ENCODE measurements at regions not wholly inside any gene's neighbourhood (a gene's known extent, or its start where the extent isn't known, plus 50 kb on each side); places are given as distances from the start of the nearest gene placed in this dataset.

DNA sequence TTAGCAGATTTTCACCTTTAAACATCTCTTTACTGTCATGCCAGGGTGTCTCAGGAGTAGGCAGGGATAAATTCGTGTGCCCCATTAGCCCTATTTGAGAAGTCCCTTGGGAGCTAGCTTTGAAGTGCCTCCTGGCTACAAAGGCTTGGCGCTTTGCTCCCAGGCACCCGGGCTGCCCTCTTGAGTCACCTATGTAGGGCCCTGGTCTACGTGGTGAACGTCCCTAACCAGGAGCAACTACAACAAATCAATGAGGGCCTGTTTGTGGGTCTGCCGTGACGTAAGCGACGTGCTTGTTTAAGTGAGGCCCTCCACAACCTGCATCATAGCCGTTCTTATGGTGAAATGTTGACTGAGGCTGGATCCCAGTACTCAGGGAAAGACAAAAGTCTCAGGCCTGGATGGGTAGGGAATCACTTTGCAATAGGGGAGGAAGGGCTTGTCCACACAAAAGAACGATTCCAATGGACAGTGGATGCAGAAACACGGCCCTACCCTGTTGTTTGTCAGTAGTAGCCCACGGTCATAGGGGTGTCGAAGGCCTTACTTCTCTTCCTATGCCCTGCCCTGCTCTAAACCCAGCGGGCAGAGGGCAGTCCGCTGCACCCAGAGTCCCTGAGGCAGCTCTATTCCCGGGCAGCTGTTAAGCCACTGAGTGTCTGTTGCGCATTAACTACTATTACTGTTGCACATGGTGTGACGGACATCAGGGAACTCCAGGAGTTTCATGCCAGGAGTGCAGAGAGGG lies 93.9 kb downstream of the INHBB start:
- DNase-seq (ENCODE audit: low spot score in 2 of 2): no peak
- H3K36me3 ChIP-seq (replicated peaks): no peaks in the 10 kb centered on the region
- in situ Hi-C loops (cut with MboI; ENCODE audit: low sequenced_read_pairs): no loop called here
- H3K9me3 ChIP-seq: no peaks in the 10 kb centered on the region
- no peaks in the 10 kb centered on the region for H3K27me3 ChIP-seq (ENCODE audit: low read depth)
- H3K4me1 ChIP-seq: no peaks in the 10 kb centered on the region
- H3K4me3 ChIP-seq: no peak overlapping the region

DNA sequence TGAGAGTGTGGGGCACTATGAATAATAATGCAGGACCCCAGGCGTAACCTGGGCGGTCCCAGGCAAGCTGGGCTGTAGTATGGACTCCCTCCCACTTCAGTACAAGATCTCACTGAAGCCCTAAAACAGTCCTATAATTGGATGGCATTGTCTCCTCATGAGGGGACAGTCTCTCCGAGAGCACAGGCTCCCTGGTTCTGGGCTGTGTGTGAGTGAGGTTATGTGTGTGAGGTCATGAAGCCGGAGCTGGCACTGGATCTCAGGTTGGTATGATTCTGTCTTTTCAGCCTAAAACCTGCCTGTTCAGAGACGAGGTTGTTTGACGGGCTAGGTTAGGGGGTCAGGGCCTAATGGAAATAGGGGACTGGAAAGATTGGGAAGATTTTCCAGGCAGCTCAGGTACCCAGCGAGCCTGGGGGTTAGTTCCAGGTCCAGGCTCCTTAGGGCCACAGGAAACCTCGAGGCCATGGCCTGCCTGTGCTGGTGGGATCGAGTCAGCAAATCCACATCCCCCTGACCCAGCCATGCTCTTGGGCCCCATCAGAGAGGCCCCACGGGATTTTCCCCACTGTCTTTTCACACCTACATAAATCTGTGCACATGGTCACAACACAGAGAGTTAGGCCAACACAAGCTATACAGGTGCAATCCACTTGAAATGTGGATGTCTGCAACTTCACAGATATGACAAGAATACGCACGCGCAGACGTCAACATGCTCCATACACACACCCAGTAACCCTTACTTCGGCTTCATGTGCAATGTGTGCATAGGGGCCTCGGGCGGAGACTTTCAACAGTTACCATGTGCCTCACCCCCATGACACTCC lies 94.8 kb downstream of the INHBB start:
- DNase-seq (ENCODE audit: low spot score in 2 of 2): no peak
- H3K4me3 ChIP-seq: no peak overlapping the region
- H3K36me3 ChIP-seq (replicated peaks): no peaks in the 10 kb centered on the region
- H3K27me3 ChIP-seq (ENCODE audit: low read depth): no peaks in the 10 kb centered on the region
- no peaks in the 10 kb centered on the region for H3K4me1 ChIP-seq
- in situ Hi-C loops (cut with MboI; ENCODE audit: low sequenced_read_pairs): no loop called here
- no peaks in the 10 kb centered on the region for H3K9me3 ChIP-seq

DNA sequence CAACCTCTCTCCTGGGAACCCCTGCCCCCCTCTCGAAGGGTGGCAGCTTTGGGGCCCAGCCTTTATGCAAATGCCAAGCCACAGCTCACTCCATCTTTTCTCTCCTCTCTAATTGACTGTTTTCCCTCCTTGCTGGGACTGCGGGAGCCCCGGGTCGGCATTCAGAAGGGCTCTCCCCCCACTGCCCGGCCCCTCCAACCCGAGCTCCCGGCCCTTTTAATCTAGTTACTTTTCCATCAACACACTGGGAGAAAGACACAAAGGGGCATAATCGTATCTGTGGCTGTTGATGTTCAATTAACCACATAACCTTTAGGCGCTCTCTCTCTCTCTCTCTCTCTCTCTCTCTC lies 95.4 kb downstream of the INHBB start:
- Histone ChIP-seq H3K9me3 (no peaks in the 10 kb centered on the region), H3K4me1 (no peaks in the 10 kb centered on the region), H3K27me3 (ENCODE audit: low read depth) (no peaks in the 10 kb centered on the region), H3K36me3 (replicated peaks) (no peaks in the 10 kb centered on the region), H3K4me3 (no peak overlapping the region)
- no peak for DNase-seq (ENCODE audit: low spot score in 2 of 2)
- in situ Hi-C loops (cut with MboI; ENCODE audit: low sequenced_read_pairs): no loop called here

DNA sequence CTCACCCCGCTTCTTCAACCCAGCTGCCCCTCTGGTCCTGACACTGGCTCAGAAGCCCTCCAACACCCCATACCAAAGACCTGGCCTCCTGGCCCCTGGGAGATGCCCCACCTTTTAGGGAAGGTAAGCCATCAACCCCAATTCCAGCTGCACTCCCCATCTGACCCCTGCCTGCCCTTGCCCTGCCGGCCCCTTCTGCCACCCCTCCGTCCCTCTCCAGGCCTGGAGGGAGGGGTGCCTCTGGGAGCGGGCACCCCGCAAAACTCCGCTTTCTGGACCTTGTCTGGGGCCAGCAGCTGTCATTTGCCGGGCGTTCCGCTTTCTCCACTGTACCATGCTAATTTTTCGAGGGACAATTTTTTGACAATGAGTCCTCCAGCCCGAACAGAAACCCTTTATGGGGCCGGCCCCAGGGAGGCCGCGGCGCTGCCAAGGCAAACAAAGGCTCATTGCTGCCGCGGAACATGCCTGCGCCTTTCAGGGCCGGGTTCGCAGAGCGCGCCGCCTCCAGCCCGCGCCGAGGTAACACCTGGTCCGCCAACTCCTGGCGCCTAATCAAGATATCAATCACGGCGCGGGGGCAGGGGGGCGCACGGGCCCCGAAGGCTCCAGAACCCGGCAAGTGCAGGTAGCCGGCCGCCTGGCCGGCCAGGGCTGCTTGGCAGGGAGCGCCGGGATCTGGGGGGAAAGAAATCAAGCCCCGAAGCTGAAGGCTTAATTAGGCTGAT lies 96.0 kb downstream of the INHBB start:
- no peaks in the 10 kb centered on the region for H3K36me3 ChIP-seq (replicated peaks)
- DNase-seq (ENCODE audit: low spot score in 2 of 2): peak in 1 of 2 experiments; percentile 32
- in situ Hi-C loops (cut with MboI; ENCODE audit: low sequenced_read_pairs): no loop called here
- H3K9me3 ChIP-seq: no peaks in the 10 kb centered on the region
- no peaks in the 10 kb centered on the region for H3K27me3 ChIP-seq (ENCODE audit: low read depth)
- no peak overlapping the region for H3K4me3 ChIP-seq
- H3K4me1 ChIP-seq: no peaks in the 10 kb centered on the region

DNA sequence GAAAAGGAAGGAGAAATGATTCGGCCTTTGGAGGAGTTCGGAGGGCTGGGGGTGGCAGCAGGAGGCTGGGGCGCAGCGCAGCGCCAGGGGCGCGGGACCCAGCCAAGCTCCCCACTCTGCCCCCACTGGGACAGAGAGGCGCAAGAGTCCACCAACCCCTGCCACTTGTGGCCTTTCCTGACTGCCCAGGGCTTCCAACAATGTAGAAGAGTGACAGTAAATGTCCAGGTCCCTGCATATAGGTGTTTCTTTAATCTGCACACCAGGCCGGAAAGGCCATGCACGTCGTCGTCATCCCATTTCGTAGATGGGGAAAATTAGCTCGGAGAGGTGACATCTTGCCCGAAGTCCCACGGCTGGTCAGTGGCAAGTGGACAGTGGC lies 96.6 kb downstream of the INHBB start:
- Histone ChIP-seq H3K4me3 (no peak overlapping the region), H3K27me3 (ENCODE audit: low read depth) (no peaks in the 10 kb centered on the region)

DNA sequence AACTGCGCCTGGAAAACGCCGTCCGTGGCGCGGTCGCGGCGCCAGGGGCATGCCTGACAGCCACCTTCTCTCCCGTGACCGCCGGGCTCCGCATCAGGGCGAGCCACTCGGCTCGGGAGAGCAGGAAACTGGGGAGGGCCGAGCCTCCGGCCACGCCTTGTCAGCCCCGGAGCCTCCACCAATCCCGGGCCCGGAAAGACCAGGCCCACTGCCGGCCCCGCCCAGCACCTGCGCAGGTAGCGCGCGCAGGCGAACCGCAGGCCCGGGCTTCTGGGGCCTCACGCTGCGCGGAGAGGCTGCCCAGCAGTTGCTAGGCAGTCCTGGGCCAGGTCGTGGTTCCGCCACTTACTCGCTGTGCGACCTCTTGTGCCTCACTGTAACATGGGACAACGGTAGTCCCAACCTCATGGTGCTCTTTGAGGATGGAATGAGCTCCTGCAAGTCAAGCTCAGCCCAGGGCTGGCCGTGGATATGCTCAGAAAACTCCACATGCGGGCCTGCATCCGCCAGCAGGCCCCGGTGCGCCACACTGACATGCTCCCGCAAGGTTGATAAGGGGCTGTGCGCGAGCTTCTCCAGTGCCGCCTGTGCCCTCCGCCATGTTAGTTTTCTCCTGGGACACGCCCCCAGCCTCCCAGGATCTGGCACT lies 97.1 kb downstream of the INHBB start:
- Histone ChIP-seq H3K4me1 (no peaks in the 10 kb centered on the region), H3K4me3 (no peak overlapping the region), H3K9me3 (no peaks in the 10 kb centered on the region), H3K27me3 (ENCODE audit: low read depth) (no peaks in the 10 kb centered on the region), H3K36me3 (replicated peaks) (no peaks in the 10 kb centered on the region)
- in situ Hi-C loops (cut with MboI; ENCODE audit: low sequenced_read_pairs): no loop called here
- DNase-seq (ENCODE audit: low spot score in 2 of 2): no peak

More for the DNA sequence above, 96.6 kb downstream of the INHBB start:
- H3K36me3 ChIP-seq (replicated peaks): no peaks in the 10 kb centered on the region
- no peaks in the 10 kb centered on the region for H3K9me3 ChIP-seq
- no peaks in the 10 kb centered on the region for H3K4me1 ChIP-seq
- DNase-seq (ENCODE audit: low spot score in 2 of 2): no peak
- in situ Hi-C loops (cut with MboI; ENCODE audit: low sequenced_read_pairs): no loop called here

DNA sequence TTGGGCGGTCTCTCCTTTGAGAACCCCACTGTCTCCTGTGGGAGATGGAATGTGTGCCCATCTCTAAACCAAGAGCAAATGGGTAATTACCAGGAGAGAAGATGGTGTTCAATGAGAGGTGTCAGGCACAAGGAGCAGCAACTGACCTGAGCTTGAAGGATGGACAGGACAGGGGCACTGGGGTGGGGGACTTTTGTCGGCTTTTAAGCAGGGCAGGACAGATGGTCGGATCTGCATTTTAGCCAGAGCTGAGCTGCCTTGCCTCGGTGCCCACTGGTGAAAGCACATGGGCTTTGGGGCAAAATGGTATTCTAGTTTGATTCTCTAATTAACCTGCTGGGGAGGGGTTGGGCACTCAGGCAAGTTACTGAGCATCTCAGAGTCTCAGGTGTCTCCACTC lies 98.0 kb downstream of the INHBB start:
- no peak for DNase-seq (ENCODE audit: low spot score in 2 of 2)
- no peaks in the 10 kb centered on the region for H3K27me3 ChIP-seq (ENCODE audit: low read depth)
- H3K36me3 ChIP-seq (replicated peaks): no peaks in the 10 kb centered on the region
- H3K4me1 ChIP-seq: no peaks in the 10 kb centered on the region
- in situ Hi-C loops (cut with MboI; ENCODE audit: low sequenced_read_pairs): no loop called here
- no peak overlapping the region for H3K4me3 ChIP-seq
- no peaks in the 10 kb centered on the region for H3K9me3 ChIP-seq

DNA sequence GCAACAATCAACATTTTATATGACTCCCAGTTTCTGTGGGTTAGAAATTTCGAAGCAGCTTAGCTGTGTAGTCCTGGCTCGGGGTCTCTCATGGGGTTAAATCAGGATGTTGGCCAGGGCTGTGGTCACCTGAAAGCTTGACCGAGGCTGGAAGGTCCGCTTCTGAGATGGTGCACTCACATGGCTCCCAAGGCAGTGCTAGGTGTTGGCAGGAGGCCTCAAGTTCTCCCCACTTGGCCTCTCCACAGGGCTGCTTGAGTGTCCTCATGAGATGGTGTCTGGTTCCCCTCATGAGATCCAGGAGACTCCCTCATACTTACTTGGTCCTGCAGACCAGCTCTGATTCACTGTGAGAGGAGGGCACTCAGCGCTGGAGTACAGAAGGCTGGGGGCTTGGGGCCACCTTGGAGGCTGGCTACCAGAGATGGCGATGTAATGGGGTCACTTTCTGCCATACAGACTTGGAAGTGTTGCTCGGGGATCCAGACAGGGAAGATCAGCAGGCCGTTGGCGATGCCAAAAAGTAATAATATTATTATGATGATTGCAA lies 98.8 kb downstream of the INHBB start:
- no peaks in the 10 kb centered on the region for H3K36me3 ChIP-seq (replicated peaks)
- H3K9me3 ChIP-seq: no peaks in the 10 kb centered on the region
- DNase-seq (ENCODE audit: low spot score in 2 of 2): no peak
- H3K4me1 ChIP-seq: no peaks in the 10 kb centered on the region
- no peaks in the 10 kb centered on the region for H3K27me3 ChIP-seq (ENCODE audit: low read depth)
- in situ Hi-C loops (cut with MboI; ENCODE audit: low sequenced_read_pairs): no loop called here
- H3K4me3 ChIP-seq: no peak overlapping the region

DNA sequence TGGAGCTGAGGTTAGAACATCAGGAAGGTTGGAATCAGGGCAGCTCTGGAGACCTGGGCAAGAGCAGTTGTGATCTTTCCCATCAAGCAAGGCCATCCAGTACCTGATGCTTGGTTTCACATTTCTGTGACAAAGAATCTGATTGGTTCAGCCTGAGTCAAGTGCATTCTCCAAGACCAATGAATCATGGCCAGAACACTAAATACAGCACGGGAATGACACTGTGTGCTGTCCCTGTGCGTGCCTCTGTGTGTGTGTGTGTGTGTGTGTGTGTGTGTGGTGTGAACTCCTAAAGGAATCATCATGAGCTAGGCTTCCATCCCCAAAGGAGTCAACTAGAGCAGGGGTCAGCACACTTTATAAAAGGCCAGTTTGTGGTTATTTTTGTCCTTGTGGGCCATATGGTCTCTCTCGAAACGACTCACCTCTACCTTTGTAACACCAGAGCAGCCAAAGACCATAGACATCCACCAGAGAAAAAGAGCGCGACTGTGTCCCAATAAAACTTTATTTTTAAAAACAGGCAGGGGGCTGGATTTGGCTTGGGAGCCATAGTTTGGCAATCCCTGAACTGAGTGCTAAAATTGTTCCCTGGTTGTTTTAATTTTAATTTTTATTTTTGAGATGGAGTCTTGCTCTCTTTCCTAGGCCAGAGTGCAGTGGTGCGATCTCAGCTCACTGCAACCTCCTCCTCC lies 99.7 kb downstream of the INHBB start:
- in situ Hi-C loops (cut with MboI; ENCODE audit: low sequenced_read_pairs): no loop called here
- no peaks in the 10 kb centered on the region for H3K36me3 ChIP-seq (replicated peaks)
- H3K27me3 ChIP-seq (ENCODE audit: low read depth): no peaks in the 10 kb centered on the region
- H3K4me1 ChIP-seq: no peaks in the 10 kb centered on the region
- no peak overlapping the region for H3K4me3 ChIP-seq
- no peaks in the 10 kb centered on the region for H3K9me3 ChIP-seq
- DNase-seq (ENCODE audit: low spot score in 2 of 2): no peak

DNA sequence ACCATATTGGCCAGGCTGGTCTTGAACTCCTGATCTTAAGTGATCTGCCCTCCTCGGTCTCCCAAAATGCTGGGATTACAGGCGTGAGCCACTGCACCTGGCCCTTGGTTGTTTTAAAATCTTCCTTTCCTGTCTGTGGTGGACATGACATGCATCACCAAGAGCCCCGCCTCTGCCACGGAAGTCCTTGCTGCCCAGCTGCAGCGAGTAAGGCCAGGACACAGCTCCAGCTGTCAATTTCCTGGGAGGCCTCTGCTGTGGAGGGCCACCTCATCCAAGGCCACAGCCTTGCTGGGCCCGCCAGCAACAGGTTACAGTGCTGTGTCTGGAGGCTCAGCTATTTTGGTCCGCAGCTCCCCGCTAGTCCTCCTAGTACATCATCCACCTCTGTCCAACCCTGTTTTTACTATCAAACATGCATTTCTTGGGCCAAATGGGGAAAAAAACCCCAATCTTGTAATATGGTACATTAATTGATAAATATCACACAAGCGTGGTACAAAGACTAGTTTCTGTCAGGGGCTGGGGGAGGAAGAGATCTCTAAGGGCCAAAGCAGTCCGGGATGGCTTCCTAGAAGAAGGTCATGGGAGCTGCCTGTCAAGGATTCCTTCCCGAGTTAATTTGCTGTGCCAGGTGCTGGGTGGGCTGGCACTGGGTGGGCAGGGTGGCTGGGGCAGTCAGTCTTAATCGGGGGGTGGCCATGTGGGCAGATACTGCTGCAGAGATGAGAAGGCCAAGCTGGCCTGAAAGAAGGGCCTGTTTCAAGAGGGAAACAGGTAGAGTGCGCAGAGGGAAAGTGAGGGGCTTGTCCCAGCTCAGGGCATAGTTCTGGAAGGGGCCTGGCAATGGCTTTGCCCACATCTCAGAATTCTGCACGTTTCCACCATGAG lies 100.5 kb downstream of the INHBB start:
- Histone ChIP-seq H3K4me1 (no peaks in the 10 kb centered on the region), H3K36me3 (replicated peaks) (no peaks in the 10 kb centered on the region), H3K4me3 (no peak overlapping the region), H3K27me3 (ENCODE audit: low read depth) (no peaks in the 10 kb centered on the region), H3K9me3 (no peaks in the 10 kb centered on the region)
- no peak for DNase-seq (ENCODE audit: low spot score in 2 of 2)
- in situ Hi-C loops (cut with MboI; ENCODE audit: low sequenced_read_pairs): no loop called here

DNA sequence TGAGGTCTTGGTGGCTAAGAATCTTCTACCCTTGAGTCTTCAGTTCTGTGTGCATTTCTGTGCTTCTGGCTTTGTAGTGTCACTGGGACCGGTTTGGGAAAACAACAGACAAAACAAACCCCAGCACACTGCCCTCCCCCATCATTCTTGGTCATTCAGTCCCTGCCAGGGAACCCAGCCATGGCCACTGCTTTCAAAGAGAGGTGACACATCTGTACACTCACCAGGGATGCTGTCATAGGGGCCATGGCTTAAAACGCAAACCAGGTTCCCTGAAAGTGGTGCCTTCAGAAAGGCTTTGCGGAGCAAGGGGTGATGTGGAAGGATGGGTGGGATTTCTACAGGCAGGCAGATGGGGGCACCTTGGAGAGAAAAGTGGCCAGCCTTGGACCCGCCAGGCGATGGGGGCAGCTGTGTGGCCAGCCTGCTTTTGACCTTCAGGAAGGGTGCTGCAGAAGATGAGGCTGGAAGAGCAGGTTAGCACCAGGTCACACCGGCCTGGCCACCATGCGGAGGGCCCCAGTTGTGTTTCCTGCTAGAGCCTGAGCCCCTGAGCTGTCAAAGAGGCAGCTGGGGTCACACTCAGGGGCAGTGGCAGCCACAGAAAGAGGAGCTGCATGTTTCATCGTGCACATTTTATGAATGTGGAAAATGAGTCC lies 101.3 kb downstream of the INHBB start:
- no peaks in the 10 kb centered on the region for H3K4me1 ChIP-seq
- H3K36me3 ChIP-seq (replicated peaks): no peaks in the 10 kb centered on the region
- no peaks in the 10 kb centered on the region for H3K9me3 ChIP-seq
- H3K27me3 ChIP-seq (ENCODE audit: low read depth): no peaks in the 10 kb centered on the region
- DNase-seq (ENCODE audit: low spot score in 2 of 2): no peak
- H3K4me3 ChIP-seq: no peak overlapping the region
- in situ Hi-C loops (cut with MboI; ENCODE audit: low sequenced_read_pairs): no loop called here

DNA sequence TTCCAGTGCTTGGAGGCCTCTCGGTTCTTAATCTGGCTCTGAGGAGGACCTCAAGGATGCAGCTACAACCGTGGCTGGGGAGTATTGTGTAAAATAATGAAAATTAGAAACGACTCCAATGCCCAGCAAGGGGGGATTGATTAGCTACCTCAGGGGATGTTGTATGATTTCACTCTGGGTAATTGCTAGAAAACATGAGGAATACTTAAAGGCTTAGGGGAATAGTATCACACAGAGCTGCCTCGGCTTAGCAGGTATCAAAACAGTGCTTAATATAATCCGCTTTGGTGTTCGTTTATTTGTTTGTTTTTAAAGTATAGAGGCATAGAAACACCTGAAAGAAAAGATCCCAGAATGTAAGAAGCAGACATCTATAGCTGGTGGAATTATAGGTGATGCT lies 102.5 kb downstream of the INHBB start:
- in situ Hi-C loops (cut with MboI; ENCODE audit: low sequenced_read_pairs): no loop called here
- no peak for DNase-seq (ENCODE audit: low spot score in 2 of 2)
- H3K4me1 ChIP-seq: no peaks in the 10 kb centered on the region
- no peaks in the 10 kb centered on the region for H3K27me3 ChIP-seq (ENCODE audit: low read depth)
- H3K4me3 ChIP-seq: no peak overlapping the region
- H3K36me3 ChIP-seq (replicated peaks): no peaks in the 10 kb centered on the region
- H3K9me3 ChIP-seq: no peaks in the 10 kb centered on the region
